Lower leg skin (tissue), 3 donors: ENCODE measurements at regions not wholly inside any gene's neighbourhood (a gene's known extent, or its start where the extent isn't known, plus 50 kb on each side); places are given as distances from the start of the nearest gene placed in this dataset.

Source experiments
- POLR2A ChIP-seq, 2 donors: fragments of 450-650 bp; IDR thresholded peaks; one replicate each; pipeline ENCODE4 v1.6.1; 2016 to 2017; ENCODE audit warnings: antibody characterized with exemption in 2 of 2, mild to moderate bottlenecking in 1 of 2, moderate library complexity in 1 of 2
- TF ChIP-seq, protein P1 (sequence below), 3 donors: fragments of 450-650 bp; IDR thresholded peaks; one replicate each; pipeline ENCODE4 v1.5.1; 2016; ENCODE audit warnings: antibody characterized with exemption in 3 of 3, mild to moderate bottlenecking in 3 of 3, moderate library complexity in 2 of 3

DNA sequence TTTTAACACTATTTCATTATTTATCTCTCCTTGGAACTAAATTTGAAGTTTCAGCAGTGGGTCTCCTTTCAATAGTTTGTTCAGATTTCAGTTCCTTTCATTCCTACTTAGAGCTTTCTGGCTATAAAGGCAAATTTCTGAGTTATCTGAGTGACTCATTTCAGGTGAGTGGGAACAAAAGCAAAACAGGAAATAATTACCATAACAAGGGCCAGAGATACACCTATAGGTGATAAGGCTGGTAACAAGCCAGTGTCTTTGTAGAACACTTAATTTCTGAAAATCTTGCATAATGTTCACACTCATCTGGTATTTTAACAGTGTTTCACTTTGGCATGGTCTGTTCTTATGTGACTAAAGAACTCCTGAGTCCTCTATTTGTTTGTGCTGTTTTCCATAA, 64.5 kb upstream of the PRRC2C start:
- TF ChIP-seq, protein P1, sequence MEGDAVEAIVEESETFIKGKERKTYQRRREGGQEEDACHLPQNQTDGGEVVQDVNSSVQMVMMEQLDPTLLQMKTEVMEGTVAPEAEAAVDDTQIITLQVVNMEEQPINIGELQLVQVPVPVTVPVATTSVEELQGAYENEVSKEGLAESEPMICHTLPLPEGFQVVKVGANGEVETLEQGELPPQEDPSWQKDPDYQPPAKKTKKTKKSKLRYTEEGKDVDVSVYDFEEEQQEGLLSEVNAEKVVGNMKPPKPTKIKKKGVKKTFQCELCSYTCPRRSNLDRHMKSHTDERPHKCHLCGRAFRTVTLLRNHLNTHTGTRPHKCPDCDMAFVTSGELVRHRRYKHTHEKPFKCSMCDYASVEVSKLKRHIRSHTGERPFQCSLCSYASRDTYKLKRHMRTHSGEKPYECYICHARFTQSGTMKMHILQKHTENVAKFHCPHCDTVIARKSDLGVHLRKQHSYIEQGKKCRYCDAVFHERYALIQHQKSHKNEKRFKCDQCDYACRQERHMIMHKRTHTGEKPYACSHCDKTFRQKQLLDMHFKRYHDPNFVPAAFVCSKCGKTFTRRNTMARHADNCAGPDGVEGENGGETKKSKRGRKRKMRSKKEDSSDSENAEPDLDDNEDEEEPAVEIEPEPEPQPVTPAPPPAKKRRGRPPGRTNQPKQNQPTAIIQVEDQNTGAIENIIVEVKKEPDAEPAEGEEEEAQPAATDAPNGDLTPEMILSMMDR (IDR thresholded peaks at IDR 0.05), result no peak
- TF ChIP-seq POLR2A (IDR thresholded peaks at IDR 0.05), result no peak
